WTC11 (cell line): ENCODE measurements at regions not wholly inside any gene's neighbourhood (a gene's known extent, or its start where the extent isn't known, plus 50 kb on each side); places are given as distances from the start of the nearest gene placed in this dataset.

Experiments
- CREM ChIP-seq: sonication (generic); formaldehyde crosslinking; IDR thresholded peaks from 2 replicates; pipeline ENCODE4 v1.8.1; 2022; ENCODE audit warnings: mild to moderate bottlenecking, missing genetic modification reagents, moderate library complexity
- EMX1 ChIP-seq: fragments of 250-450 bp; sonication (Bioruptor Pico); IDR thresholded peaks from 2 replicates; pipeline ENCODE4 v1.8.0; 2021; ENCODE audit warnings: mild to moderate bottlenecking
- FOXP1 ChIP-seq: sonication (generic); formaldehyde crosslinking; IDR thresholded peaks from 2 replicates; pipeline ENCODE4 v1.8.0; 2022; ENCODE audit warnings: missing genetic modification reagents, mild to moderate bottlenecking, moderate library complexity, borderline replicate concordance
- NFATC4 ChIP-seq: fragments of 250-450 bp; sonication (Bioruptor Pico); IDR thresholded peaks from 2 replicates; pipeline ENCODE4 v1.9.0; 2021; ENCODE audit warnings: mild to moderate bottlenecking
- RELA ChIP-seq: sonication (generic); formaldehyde crosslinking; IDR thresholded peaks from 2 replicates; pipeline ENCODE4 v1.8.1; 2022; ENCODE audit warnings: missing genetic modification reagents, mild to moderate bottlenecking, borderline replicate concordance
- SMAD3 ChIP-seq: sonication (generic); formaldehyde crosslinking; IDR thresholded peaks from 2 replicates; pipeline ENCODE4 v1.8.0; 2022; ENCODE audit warnings: missing genetic modification reagents, mild to moderate bottlenecking, borderline replicate concordance
- ZNF121 ChIP-seq: sonication (generic); formaldehyde crosslinking; IDR thresholded peaks from 2 replicates; pipeline ENCODE4 v1.8.0; 2023; ENCODE audit warnings: missing genetic modification reagents
- TF ChIP-seq, protein P1 (sequence below): sonication (generic); formaldehyde crosslinking; IDR thresholded peaks from 2 replicates; pipeline ENCODE4 v1.8.1; 2023; ENCODE audit warnings: mild to moderate bottlenecking, missing genetic modification reagents, borderline replicate concordance
- TF ChIP-seq, protein P2 (sequence below): sonication (generic); formaldehyde crosslinking; IDR thresholded peaks from 2 replicates; pipeline ENCODE4 v1.8.0; 2022; ENCODE audit warnings: missing genetic modification reagents
- TF ChIP-seq, protein P3 (sequence below): fragments of 250-450 bp; sonication (Bioruptor Pico); IDR thresholded peaks from 2 replicates; pipeline ENCODE4 v1.8.0; 2021; ENCODE audit warnings: mild to moderate bottlenecking
- TF ChIP-seq, protein P4 (sequence below): fragments of 250-450 bp; sonication (Bioruptor Pico); IDR thresholded peaks from 2 replicates; pipeline ENCODE4 v1.9.0; 2021; ENCODE audit warnings: mild to moderate bottlenecking
- TF ChIP-seq, protein P5 (sequence below): fragments of 250-450 bp; sonication (Bioruptor Pico); IDR thresholded peaks from 2 replicates; pipeline ENCODE4 v1.9.0; 2021; ENCODE audit warnings: mild to moderate bottlenecking, borderline replicate concordance
- TF ChIP-seq, protein P6 (sequence below): sonication (generic); formaldehyde crosslinking; conservative IDR thresholded peaks from 2 replicates; pipeline ENCODE4 v1.8.1; 2022; ENCODE audit warnings: mild to moderate bottlenecking, missing genetic modification reagents
- TF ChIP-seq, protein P7 (sequence below): sonication (generic); formaldehyde crosslinking; IDR thresholded peaks from 2 replicates; pipeline ENCODE4 v1.8.0; 2022; ENCODE audit warnings: mild to moderate bottlenecking, missing genetic modification reagents

DNA sequence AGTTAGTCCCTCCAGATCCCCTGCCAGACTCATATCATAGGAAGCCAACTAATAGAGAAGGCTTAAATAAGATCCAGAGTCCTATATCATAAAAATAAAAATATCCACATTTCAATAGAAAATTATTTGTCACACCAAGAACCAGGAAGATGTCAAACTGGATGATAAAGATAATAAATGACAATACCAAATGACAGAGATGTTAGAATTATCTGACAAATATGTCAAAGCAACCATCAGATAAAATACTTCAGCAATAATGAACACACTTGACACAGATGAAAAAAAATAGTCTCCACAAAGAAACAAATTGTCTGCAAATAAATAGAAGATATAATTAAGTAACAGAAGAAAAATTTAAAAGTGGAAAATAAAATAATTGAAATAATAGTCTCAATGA is 300.7 kb upstream of the FTMT start (continued):
- TF ChIP-seq, protein P1, sequence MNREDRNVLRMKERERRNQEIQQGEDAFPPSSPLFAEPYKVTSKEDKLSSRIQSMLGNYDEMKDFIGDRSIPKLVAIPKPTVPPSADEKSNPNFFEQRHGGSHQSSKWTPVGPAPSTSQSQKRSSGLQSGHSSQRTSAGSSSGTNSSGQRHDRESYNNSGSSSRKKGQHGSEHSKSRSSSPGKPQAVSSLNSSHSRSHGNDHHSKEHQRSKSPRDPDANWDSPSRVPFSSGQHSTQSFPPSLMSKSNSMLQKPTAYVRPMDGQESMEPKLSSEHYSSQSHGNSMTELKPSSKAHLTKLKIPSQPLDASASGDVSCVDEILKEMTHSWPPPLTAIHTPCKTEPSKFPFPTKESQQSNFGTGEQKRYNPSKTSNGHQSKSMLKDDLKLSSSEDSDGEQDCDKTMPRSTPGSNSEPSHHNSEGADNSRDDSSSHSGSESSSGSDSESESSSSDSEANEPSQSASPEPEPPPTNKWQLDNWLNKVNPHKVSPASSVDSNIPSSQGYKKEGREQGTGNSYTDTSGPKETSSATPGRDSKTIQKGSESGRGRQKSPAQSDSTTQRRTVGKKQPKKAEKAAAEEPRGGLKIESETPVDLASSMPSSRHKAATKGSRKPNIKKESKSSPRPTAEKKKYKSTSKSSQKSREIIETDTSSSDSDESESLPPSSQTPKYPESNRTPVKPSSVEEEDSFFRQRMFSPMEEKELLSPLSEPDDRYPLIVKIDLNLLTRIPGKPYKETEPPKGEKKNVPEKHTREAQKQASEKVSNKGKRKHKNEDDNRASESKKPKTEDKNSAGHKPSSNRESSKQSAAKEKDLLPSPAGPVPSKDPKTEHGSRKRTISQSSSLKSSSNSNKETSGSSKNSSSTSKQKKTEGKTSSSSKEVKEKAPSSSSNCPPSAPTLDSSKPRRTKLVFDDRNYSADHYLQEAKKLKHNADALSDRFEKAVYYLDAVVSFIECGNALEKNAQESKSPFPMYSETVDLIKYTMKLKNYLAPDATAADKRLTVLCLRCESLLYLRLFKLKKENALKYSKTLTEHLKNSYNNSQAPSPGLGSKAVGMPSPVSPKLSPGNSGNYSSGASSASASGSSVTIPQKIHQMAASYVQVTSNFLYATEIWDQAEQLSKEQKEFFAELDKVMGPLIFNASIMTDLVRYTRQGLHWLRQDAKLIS (CRISPR knock-in tag) = no peak
- TF ChIP-seq, protein P2, sequence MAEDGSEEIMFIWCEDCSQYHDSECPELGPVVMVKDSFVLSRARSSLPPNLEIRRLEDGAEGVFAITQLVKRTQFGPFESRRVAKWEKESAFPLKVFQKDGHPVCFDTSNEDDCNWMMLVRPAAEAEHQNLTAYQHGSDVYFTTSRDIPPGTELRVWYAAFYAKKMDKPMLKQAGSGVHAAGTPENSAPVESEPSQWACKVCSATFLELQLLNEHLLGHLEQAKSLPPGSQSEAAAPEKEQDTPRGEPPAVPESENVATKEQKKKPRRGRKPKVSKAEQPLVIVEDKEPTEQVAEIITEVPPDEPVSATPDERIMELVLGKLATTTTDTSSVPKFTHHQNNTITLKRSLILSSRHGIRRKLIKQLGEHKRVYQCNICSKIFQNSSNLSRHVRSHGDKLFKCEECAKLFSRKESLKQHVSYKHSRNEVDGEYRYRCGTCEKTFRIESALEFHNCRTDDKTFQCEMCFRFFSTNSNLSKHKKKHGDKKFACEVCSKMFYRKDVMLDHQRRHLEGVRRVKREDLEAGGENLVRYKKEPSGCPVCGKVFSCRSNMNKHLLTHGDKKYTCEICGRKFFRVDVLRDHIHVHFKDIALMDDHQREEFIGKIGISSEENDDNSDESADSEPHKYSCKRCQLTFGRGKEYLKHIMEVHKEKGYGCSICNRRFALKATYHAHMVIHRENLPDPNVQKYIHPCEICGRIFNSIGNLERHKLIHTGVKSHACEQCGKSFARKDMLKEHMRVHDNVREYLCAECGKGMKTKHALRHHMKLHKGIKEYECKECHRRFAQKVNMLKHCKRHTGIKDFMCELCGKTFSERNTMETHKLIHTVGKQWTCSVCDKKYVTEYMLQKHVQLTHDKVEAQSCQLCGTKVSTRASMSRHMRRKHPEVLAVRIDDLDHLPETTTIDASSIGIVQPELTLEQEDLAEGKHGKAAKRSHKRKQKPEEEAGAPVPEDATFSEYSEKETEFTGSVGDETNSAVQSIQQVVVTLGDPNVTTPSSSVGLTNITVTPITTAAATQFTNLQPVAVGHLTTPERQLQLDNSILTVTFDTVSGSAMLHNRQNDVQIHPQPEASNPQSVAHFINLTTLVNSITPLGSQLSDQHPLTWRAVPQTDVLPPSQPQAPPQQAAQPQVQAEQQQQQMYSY = no peak
- TF ChIP-seq, protein P3, sequence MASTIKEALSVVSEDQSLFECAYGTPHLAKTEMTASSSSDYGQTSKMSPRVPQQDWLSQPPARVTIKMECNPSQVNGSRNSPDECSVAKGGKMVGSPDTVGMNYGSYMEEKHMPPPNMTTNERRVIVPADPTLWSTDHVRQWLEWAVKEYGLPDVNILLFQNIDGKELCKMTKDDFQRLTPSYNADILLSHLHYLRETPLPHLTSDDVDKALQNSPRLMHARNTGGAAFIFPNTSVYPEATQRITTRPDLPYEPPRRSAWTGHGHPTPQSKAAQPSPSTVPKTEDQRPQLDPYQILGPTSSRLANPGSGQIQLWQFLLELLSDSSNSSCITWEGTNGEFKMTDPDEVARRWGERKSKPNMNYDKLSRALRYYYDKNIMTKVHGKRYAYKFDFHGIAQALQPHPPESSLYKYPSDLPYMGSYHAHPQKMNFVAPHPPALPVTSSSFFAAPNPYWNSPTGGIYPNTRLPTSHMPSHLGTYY = no peak
- TF ChIP-seq, protein P4, sequence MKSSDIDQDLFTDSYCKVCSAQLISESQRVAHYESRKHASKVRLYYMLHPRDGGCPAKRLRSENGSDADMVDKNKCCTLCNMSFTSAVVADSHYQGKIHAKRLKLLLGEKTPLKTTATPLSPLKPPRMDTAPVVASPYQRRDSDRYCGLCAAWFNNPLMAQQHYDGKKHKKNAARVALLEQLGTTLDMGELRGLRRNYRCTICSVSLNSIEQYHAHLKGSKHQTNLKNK (CRISPR knock-in tag) = no peak
- no peak for TF ChIP-seq FOXP1
- TF ChIP-seq ZNF121 (CRISPR knock-in tag) = no peak
- TF ChIP-seq SMAD3 (CRISPR knock-in tag) = no peak
- no peak for TF ChIP-seq NFATC4 (CRISPR knock-in tag)
- TF ChIP-seq, protein P5, sequence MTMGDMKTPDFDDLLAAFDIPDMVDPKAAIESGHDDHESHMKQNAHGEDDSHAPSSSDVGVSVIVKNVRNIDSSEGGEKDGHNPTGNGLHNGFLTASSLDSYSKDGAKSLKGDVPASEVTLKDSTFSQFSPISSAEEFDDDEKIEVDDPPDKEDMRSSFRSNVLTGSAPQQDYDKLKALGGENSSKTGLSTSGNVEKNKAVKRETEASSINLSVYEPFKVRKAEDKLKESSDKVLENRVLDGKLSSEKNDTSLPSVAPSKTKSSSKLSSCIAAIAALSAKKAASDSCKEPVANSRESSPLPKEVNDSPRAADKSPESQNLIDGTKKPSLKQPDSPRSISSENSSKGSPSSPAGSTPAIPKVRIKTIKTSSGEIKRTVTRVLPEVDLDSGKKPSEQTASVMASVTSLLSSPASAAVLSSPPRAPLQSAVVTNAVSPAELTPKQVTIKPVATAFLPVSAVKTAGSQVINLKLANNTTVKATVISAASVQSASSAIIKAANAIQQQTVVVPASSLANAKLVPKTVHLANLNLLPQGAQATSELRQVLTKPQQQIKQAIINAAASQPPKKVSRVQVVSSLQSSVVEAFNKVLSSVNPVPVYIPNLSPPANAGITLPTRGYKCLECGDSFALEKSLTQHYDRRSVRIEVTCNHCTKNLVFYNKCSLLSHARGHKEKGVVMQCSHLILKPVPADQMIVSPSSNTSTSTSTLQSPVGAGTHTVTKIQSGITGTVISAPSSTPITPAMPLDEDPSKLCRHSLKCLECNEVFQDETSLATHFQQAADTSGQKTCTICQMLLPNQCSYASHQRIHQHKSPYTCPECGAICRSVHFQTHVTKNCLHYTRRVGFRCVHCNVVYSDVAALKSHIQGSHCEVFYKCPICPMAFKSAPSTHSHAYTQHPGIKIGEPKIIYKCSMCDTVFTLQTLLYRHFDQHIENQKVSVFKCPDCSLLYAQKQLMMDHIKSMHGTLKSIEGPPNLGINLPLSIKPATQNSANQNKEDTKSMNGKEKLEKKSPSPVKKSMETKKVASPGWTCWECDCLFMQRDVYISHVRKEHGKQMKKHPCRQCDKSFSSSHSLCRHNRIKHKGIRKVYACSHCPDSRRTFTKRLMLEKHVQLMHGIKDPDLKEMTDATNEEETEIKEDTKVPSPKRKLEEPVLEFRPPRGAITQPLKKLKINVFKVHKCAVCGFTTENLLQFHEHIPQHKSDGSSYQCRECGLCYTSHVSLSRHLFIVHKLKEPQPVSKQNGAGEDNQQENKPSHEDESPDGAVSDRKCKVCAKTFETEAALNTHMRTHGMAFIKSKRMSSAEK (CRISPR knock-in tag) = no peak
- TF ChIP-seq EMX1 (CRISPR knock-in tag) = no peak
- TF ChIP-seq, protein P6, sequence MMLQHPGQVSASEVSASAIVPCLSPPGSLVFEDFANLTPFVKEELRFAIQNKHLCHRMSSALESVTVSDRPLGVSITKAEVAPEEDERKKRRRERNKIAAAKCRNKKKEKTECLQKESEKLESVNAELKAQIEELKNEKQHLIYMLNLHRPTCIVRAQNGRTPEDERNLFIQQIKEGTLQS (CRISPR knock-in tag) = no peak
- TF ChIP-seq, protein P7, sequence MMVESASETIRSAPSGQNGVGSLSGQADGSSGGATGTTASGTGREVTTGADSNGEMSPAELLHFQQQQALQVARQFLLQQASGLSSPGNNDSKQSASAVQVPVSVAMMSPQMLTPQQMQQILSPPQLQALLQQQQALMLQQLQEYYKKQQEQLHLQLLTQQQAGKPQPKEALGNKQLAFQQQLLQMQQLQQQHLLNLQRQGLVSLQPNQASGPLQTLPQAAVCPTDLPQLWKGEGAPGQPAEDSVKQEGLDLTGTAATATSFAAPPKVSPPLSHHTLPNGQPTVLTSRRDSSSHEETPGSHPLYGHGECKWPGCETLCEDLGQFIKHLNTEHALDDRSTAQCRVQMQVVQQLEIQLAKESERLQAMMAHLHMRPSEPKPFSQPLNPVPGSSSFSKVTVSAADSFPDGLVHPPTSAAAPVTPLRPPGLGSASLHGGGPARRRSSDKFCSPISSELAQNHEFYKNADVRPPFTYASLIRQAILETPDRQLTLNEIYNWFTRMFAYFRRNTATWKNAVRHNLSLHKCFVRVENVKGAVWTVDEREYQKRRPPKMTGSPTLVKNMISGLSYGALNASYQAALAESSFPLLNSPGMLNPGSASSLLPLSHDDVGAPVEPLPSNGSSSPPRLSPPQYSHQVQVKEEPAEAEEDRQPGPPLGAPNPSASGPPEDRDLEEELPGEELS (CRISPR knock-in tag) = no peak
- TF ChIP-seq CREM = no peak
- no peak for TF ChIP-seq RELA (CRISPR knock-in tag)
